ENCODE measurements at regions not wholly inside any gene's neighbourhood (a gene's known extent, or its start where the extent isn't known, plus 50 kb on each side); places are given as distances from the start of the nearest gene placed in this dataset.

GRCh38 chr1:218521414-218522169, 176.5 kb downstream of the TGFB2 start:
- ATAC-seq, result peak in 1 of 2 experiments; percentile 61; a peak in 2 of 6 replicates
- Histone ChIP-seq H3K27ac (peak overlapping the region in 1 of 2 experiments; percentile 73; a peak in 3 of 6 replicates), H3K9me3 (0 out of 3 replicates have a peak, but pooled peaks cover 2% of the 10 kb centered on the region), H3K4me3 (no peak overlapping the region), H3K4me1 (peaks cover 10% of the 10 kb centered on the region; the same call in 2 of the 3 replicates), H3K4me2 (no peak overlapping the region)
- peak in 1 of 2 experiments; percentile 54; a peak in 2 of 5 replicates for TF ChIP-seq RAD21 (conservative IDR thresholded peaks at IDR 0.05 in 1 of 2, IDR thresholded peaks at IDR 0.05 in 1 of 2)
- peak; percentile 35; the same call in 2 of the 3 replicates for TF ChIP-seq CTCF (IDR thresholded peaks at IDR 0.05)
- TF ChIP-seq PHF8 (IDR thresholded peaks at IDR 0.05; ENCODE audit: borderline replicate concordance, low read depth), result no peak
- peak in 1 of 2 experiments; percentile 59 for DNase-seq (ENCODE audit: low read depth in 1 of 2, low spot score in 1 of 2)
- POLR2A ChIA-PET, result no interaction called here
- 82% methylated on average over 7 of the region's 7 CpGs for WGBS (ENCODE audit: missing lambda C conversion rate)
- FAIRE-seq, result no peak
- CTCF ChIA-PET, result no interaction called here

GRCh38 chr1:218524526-218524925, 179.4 kb downstream of the TGFB2 start:
- TF ChIP-seq HMGXB4 (CRISPR knock-in tag; IDR thresholded peaks at IDR 0.05; ENCODE audit: borderline replicate concordance) (no peak), HES2 (IDR thresholded peaks at IDR 0.05) (no peak), SMC3 (IDR thresholded peaks at IDR 0.05) (no peak), PHF8 (IDR thresholded peaks at IDR 0.05; ENCODE audit: borderline replicate concordance, low read depth) (no peak), POLR2A (IDR thresholded peaks at IDR 0.05; ENCODE audit: low read length) (no peak)
- 0 out of 3 replicates have a peak, but pooled peaks cover 2% of the 10 kb centered on the region for H3K9me3 ChIP-seq
- ATAC-seq (peak in 1 of 2 experiments; percentile 56; a peak in 2 of 6 replicates), FAIRE-seq (peak; percentile 72), DNase-seq (ENCODE audit: low read depth in 1 of 2, low spot score in 1 of 2) (no peak)
- H3K4me1 ChIP-seq, result peaks cover 19% of the 10 kb centered on the region
- ChIA-PET POLR2A (no interaction called here), CTCF (interaction anchor here (0.6 kb wide), 2 partner anchors 22 to 104 kb away, joined by 3 to 4 read pairs; no protein-coding TSS in a partner anchor)
- H3K27ac ChIP-seq, result peak overlapping the region in 1 of 2 experiments; percentile 57; a peak in 3 of 6 replicates
- H3K4me3 ChIP-seq, result no peak overlapping the region
- H3K4me2 ChIP-seq, result no peak overlapping the region
- 63% methylated on average over 4 of the region's 4 CpGs for WGBS (ENCODE audit: missing lambda C conversion rate)

GRCh38 chr1:218525031-218525430, 179.9 kb downstream of the TGFB2 start:
- 84% methylated on average over 6 of the region's 6 CpGs for WGBS (ENCODE audit: missing lambda C conversion rate)
- Histone ChIP-seq H3K4me3 (no peak overlapping the region), H3K27ac (peak overlapping the region in 1 of 2 experiments; percentile 57; a peak in 3 of 6 replicates), H3K4me2 (no peak overlapping the region), H3K4me1 (peaks cover 24% of the 10 kb centered on the region), H3K9me3 (0 out of 3 replicates have a peak, but pooled peaks cover 2% of the 10 kb centered on the region)
- POLR2A ChIA-PET, result no interaction called here
- DNase-seq (ENCODE audit: low read depth in 1 of 2, low spot score in 1 of 2), result no peak
- TF ChIP-seq EHMT2 (IDR thresholded peaks at IDR 0.05; ENCODE audit: low read depth), result no peak
- no peak for TF ChIP-seq RAD21 (conservative IDR thresholded peaks at IDR 0.05 in 1 of 2, IDR thresholded peaks at IDR 0.05 in 1 of 2)
- TF ChIP-seq CBX8 (IDR thresholded peaks at IDR 0.05), result no peak
- no peak for TF ChIP-seq REST (IDR thresholded peaks at IDR 0.05)
- no peak for TF ChIP-seq HOXB13 (CRISPR knock-in tag; IDR thresholded peaks at IDR 0.05; ENCODE audit: low read depth)
- TF ChIP-seq POLR2A (IDR thresholded peaks at IDR 0.05; ENCODE audit: low read length), result no peak
- TF ChIP-seq RARB (CRISPR knock-in tag; IDR thresholded peaks at IDR 0.05), result no peak
- TF ChIP-seq ZNF302 (CRISPR knock-in tag; IDR thresholded peaks at IDR 0.05), result no peak
- TF ChIP-seq MYC (IDR thresholded peaks at IDR 0.05; ENCODE audit: borderline replicate concordance, low read length), result no peak
- TF ChIP-seq RFX5 (IDR thresholded peaks at IDR 0.05), result no peak
- no peak for TF ChIP-seq HES2 (IDR thresholded peaks at IDR 0.05)
- TF ChIP-seq CHD4 (IDR thresholded peaks at IDR 0.05; ENCODE audit: borderline replicate concordance), result no peak
- CTCF ChIA-PET, result interaction anchor here (0.6 kb wide), 1 partner anchor 23 kb away, joined by 4 read pairs; no protein-coding TSS in a partner anchor
- ATAC-seq, result no peak
- FAIRE-seq, result no peak
